Kidney (tissue), 13 donors: ENCODE measurements at regions not wholly inside any gene's neighbourhood (a gene's known extent, or its start where the extent isn't known, plus 50 kb on each side); places are given as distances from the start of the nearest gene placed in this dataset.
A peak's percentile ranks its signal among the peaks of the same experiment; 100 is the strongest.

Experiments used
- DNase-seq, 5 donors: peaks; one replicate each; pipeline ENCODE4 v3.0.0-alpha.2; 2013 to 2020
- FAIRE-seq: peaks from 2 replicates; lab custom pipeline; 2012; peaks lifted over from hg19 to GRCh38; lab: Jason Lieb, UNC
- H3K27ac ChIP-seq, 2 donors: one replicate each; pipeline ENCODE4 v1.7.0; 2013; ENCODE audit warnings: low read depth in 2 of 2, low read length in 2 of 2, inconsistent platforms in 1 of 2
- H3K27me3 ChIP-seq: one replicate; pipeline ENCODE4 v1.7.1; 2013; ENCODE audit warnings: low read length, inconsistent platforms; ENCODE audit not compliant: control insufficient read depth, insufficient read depth
- H3K36me3 ChIP-seq, 3 donors: one replicate each; pipeline versions ENCODE4 v1.7.0 to v1.7.1; 2013; ENCODE audit warnings: low read length in 3 of 3, control low read depth in 1 of 3, inconsistent platforms in 1 of 3; ENCODE audit not compliant: insufficient read depth in 3 of 3, control insufficient read depth in 2 of 3
- H3K4me1 ChIP-seq, 3 donors: one replicate each; pipeline versions ENCODE4 v1.7.0 to v1.7.1; 2013; ENCODE audit warnings: low read length in 3 of 3, inconsistent platforms in 1 of 3, low read depth in 1 of 3; ENCODE audit not compliant: control insufficient read depth in 2 of 3, insufficient read depth in 2 of 3
- H3K4me3 ChIP-seq, 3 donors: one replicate each; pipeline versions ENCODE4 v1.7.0 to v1.8.1; 2013; ENCODE audit warnings: low read length in 3 of 3, control low read depth in 1 of 3, inconsistent platforms in 1 of 3
- H3K9ac ChIP-seq, 3 donors: one replicate each; pipeline versions ENCODE4 v1.7.0 to v1.7.1; 2013; ENCODE audit warnings: low read length in 3 of 3, control low read depth in 1 of 3, inconsistent platforms in 1 of 3
- H3K9me3 ChIP-seq, 3 donors: one replicate each; pipeline versions ENCODE4 v1.7.0 to v1.7.1; 2013; ENCODE audit warnings: low read length in 3 of 3, control low read depth in 1 of 3, inconsistent platforms in 1 of 3; ENCODE audit not compliant: control insufficient read depth in 2 of 3, insufficient read depth in 1 of 3
- CTCF ChIP-seq: IDR thresholded peaks from 3 replicates; pipeline ENCODE4 v1.5.1; 2012; ENCODE audit warnings: mild to moderate bottlenecking, moderate library complexity, borderline replicate concordance; ENCODE audit not compliant: insufficient read depth; ENCODE audit errors: extremely low read depth
- intact Hi-C: fragments of 100-400 bp; cut with DNase I; formaldehyde crosslinking; loops from one replicate; pipeline ENCODE4 v1.11.1; 2022
- donor health status: control.
- donor health status: control.
- donor health status: control.
- donor health status: control.
- donor health status: control.
- donor health status: DM: yes; HTN: yes; CAD: no.
- donor health status: Normal renal cell carcinoma (clear cell type).

GRCh38 chr5:25892211-25892610 is 1146.2 kb downstream of the CDH9 start:
- Histone ChIP-seq H3K4me1 (peaks cover 0 to 4% (median 0%) of the 10 kb centered on the region in 3 donors), H3K27ac (no peak overlapping the region), H3K27me3 (no peaks in the 10 kb centered on the region), H3K36me3 (no peaks in the 10 kb centered on the region), H3K9ac (no peak overlapping the region), H3K4me3 (no peak overlapping the region), H3K9me3 (no peaks in the 10 kb centered on the region)
- intact Hi-C loops = no loop called here
- no peak for FAIRE-seq
- TF ChIP-seq CTCF = no peak
- peak in 1 of 5 donors; percentile 2 for DNase-seq

- H3K27ac ChIP-seq = no peak overlapping the region
- H3K4me3 ChIP-seq = no peak overlapping the region
- H3K27me3 ChIP-seq = no peaks in the 10 kb centered on the region
- H3K9ac ChIP-seq = no peak overlapping the region
- no peak for FAIRE-seq
- H3K36me3 ChIP-seq = no peaks in the 10 kb centered on the region
- peak in 3 of 5 donors; percentile 12 to 54 (median 43) for DNase-seq
- peaks cover 0 to 4% (median 0%) of the 10 kb centered on the region in 3 donors for H3K4me1 ChIP-seq
- no peak for TF ChIP-seq CTCF
- H3K9me3 ChIP-seq = no peaks in the 10 kb centered on the region
- intact Hi-C loops = no loop called here
Observed at GRCh38 chr5:25891691-25892090, 1146.7 kb downstream of the CDH9 start.

GRCh38 chr5:25881318-25882036 is 1156.9 kb downstream of the CDH9 start:
- TF ChIP-seq CTCF = no peak
- no peak for FAIRE-seq
- Histone ChIP-seq H3K9ac (no peak overlapping the region), H3K36me3 (no peaks in the 10 kb centered on the region), H3K9me3 (no peaks in the 10 kb centered on the region), H3K27me3 (no peaks in the 10 kb centered on the region), H3K4me3 (no peak overlapping the region), H3K27ac (no peak overlapping the region), H3K4me1 (no peaks in the 10 kb centered on the region)
- no peak for DNase-seq
- intact Hi-C loops = no loop called here

GRCh38 chr5:25863811-25864210 is 1174.6 kb downstream of the CDH9 start:
- H3K9me3 ChIP-seq = no peaks in the 10 kb centered on the region
- H3K4me1 ChIP-seq = no peaks in the 10 kb centered on the region
- intact Hi-C loops = no loop called here
- no peak for FAIRE-seq
- H3K9ac ChIP-seq = no peak overlapping the region
- H3K4me3 ChIP-seq = no peak overlapping the region
- TF ChIP-seq CTCF = no peak
- no peak overlapping the region for H3K27ac ChIP-seq
- H3K36me3 ChIP-seq = no peaks in the 10 kb centered on the region
- no peaks in the 10 kb centered on the region for H3K27me3 ChIP-seq
- no peak for DNase-seq
